ENCODE measurements at regions not wholly inside any gene's neighbourhood (a gene's known extent, or its start where the extent isn't known, plus 50 kb on each side); places are given as distances from the start of the nearest gene placed in this dataset.

DNA sequence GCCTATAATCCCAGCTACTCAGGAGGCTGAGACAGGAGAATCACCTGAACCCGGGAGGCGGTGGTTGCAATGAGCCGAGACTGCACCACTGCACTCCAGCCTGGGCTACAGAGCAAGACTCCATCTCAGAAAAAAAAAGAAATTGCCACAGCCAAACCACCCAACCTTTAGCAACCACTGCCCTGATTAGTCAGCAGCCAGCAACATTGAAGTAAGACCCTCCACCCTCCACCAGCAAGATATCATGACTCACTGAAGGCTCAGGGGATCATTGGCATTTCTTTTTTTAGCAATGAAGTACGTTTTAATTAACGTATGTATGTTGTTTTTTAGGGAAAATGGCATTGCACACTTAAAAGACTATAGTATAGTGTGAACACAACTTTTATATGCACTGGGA lies 349.1 kb upstream of the ACVR2A start:
- no peak for TF ChIP-seq SPI1 (IDR thresholded peaks at IDR 0.05; ENCODE audit: borderline replicate concordance, low read depth)
- TF ChIP-seq, protein P1, sequence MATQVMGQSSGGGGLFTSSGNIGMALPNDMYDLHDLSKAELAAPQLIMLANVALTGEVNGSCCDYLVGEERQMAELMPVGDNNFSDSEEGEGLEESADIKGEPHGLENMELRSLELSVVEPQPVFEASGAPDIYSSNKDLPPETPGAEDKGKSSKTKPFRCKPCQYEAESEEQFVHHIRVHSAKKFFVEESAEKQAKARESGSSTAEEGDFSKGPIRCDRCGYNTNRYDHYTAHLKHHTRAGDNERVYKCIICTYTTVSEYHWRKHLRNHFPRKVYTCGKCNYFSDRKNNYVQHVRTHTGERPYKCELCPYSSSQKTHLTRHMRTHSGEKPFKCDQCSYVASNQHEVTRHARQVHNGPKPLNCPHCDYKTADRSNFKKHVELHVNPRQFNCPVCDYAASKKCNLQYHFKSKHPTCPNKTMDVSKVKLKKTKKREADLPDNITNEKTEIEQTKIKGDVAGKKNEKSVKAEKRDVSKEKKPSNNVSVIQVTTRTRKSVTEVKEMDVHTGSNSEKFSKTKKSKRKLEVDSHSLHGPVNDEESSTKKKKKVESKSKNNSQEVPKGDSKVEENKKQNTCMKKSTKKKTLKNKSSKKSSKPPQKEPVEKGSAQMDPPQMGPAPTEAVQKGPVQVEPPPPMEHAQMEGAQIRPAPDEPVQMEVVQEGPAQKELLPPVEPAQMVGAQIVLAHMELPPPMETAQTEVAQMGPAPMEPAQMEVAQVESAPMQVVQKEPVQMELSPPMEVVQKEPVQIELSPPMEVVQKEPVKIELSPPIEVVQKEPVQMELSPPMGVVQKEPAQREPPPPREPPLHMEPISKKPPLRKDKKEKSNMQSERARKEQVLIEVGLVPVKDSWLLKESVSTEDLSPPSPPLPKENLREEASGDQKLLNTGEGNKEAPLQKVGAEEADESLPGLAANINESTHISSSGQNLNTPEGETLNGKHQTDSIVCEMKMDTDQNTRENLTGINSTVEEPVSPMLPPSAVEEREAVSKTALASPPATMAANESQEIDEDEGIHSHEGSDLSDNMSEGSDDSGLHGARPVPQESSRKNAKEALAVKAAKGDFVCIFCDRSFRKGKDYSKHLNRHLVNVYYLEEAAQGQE (IDR thresholded peaks at IDR 0.05; ENCODE audit: insufficient replicate concordance, low read depth): no peak
- no peak for TF ChIP-seq POLR2AphosphoS5 (IDR thresholded peaks at IDR 0.05; ENCODE audit: low read depth)
- no peak for TF ChIP-seq GABPA (IDR thresholded peaks at IDR 0.05; ENCODE audit: low read depth)
- TF ChIP-seq, protein P2, sequence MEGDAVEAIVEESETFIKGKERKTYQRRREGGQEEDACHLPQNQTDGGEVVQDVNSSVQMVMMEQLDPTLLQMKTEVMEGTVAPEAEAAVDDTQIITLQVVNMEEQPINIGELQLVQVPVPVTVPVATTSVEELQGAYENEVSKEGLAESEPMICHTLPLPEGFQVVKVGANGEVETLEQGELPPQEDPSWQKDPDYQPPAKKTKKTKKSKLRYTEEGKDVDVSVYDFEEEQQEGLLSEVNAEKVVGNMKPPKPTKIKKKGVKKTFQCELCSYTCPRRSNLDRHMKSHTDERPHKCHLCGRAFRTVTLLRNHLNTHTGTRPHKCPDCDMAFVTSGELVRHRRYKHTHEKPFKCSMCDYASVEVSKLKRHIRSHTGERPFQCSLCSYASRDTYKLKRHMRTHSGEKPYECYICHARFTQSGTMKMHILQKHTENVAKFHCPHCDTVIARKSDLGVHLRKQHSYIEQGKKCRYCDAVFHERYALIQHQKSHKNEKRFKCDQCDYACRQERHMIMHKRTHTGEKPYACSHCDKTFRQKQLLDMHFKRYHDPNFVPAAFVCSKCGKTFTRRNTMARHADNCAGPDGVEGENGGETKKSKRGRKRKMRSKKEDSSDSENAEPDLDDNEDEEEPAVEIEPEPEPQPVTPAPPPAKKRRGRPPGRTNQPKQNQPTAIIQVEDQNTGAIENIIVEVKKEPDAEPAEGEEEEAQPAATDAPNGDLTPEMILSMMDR (IDR thresholded peaks at IDR 0.05; ENCODE audit: insufficient read depth, low read length): no peak
- DNase-seq (ENCODE audit: low read depth in 1 of 2, low spot score in 1 of 2): no peak
- Histone ChIP-seq H3K4me3 (replicated peaks; ENCODE audit: insufficient read depth, low read length) (no peak overlapping the region), H3K27me3 (ENCODE audit: insufficient read depth, poor library complexity, severe bottlenecking) (peaks cover 5% of the 10 kb centered on the region), H3K27ac (replicated peaks) (no peak overlapping the region)

DNA sequence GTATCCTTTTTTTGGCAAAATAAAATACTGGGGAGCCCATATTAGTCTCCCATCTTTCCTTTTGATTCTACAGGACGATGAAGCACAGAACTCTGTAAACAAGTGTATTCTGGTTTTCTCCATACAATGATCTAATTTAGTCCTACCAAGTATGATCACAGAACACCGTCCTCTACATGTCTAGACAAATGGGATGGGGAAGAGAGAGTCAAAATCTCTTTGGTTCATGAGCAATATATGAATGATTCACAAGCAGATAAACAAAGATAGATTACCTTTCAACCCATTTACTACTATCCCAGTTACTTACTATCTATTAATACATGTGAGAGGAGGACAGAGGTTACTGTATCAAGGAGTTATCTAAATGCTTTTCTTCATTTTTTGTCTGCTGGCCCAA lies 352.4 kb upstream of the ACVR2A start:
- no peak for DNase-seq (ENCODE audit: low read depth in 1 of 2, low spot score in 1 of 2)
- no peaks in the 10 kb centered on the region for H3K27me3 ChIP-seq (ENCODE audit: insufficient read depth, poor library complexity, severe bottlenecking)
- TF ChIP-seq POLR2AphosphoS5 (IDR thresholded peaks at IDR 0.05; ENCODE audit: low read depth): no peak
- TF ChIP-seq, protein P2 (IDR thresholded peaks at IDR 0.05; ENCODE audit: insufficient read depth, low read length): no peak
- no peak for TF ChIP-seq SPI1 (IDR thresholded peaks at IDR 0.05; ENCODE audit: borderline replicate concordance, low read depth)
- TF ChIP-seq GABPA (IDR thresholded peaks at IDR 0.05; ENCODE audit: low read depth): no peak
- TF ChIP-seq, protein P1 (IDR thresholded peaks at IDR 0.05; ENCODE audit: insufficient replicate concordance, low read depth): no peak
- no peak overlapping the region for H3K4me3 ChIP-seq (replicated peaks; ENCODE audit: insufficient read depth, low read length)
- H3K27ac ChIP-seq (replicated peaks): no peak overlapping the region

DNA sequence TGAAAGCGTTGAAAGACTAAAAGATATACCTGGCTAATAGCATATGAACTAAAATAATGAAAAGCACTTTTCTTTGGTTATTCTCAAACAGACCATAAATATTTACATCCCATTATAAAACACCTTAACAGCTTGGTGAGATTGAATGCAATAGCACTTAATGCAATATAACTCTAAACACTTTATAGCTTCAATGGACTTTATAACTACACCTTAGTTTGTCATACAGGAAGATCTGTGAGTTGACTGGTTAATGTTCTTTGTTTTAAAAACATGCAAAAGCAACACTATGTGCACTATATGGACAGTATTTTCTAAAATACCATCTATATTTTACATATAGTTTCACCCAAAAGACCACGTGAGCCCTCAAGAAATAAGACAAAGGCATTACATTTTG lies 353.3 kb upstream of the ACVR2A start:
- no peak overlapping the region for H3K27ac ChIP-seq (replicated peaks)
- H3K27me3 ChIP-seq (ENCODE audit: insufficient read depth, poor library complexity, severe bottlenecking): no peaks in the 10 kb centered on the region
- TF ChIP-seq, protein P2 (IDR thresholded peaks at IDR 0.05; ENCODE audit: insufficient read depth, low read length): no peak
- TF ChIP-seq SPI1 (IDR thresholded peaks at IDR 0.05; ENCODE audit: borderline replicate concordance, low read depth): no peak
- no peak for TF ChIP-seq POLR2AphosphoS5 (IDR thresholded peaks at IDR 0.05; ENCODE audit: low read depth)
- TF ChIP-seq, protein P1 (IDR thresholded peaks at IDR 0.05; ENCODE audit: insufficient replicate concordance, low read depth): no peak
- TF ChIP-seq GABPA (IDR thresholded peaks at IDR 0.05; ENCODE audit: low read depth): no peak
- no peak overlapping the region for H3K4me3 ChIP-seq (replicated peaks; ENCODE audit: insufficient read depth, low read length)
- no peak for DNase-seq (ENCODE audit: low read depth in 1 of 2, low spot score in 1 of 2)

All from HL-60 (cell line).